Breast epithelium (tissue), 3 donors: ENCODE measurements at regions not wholly inside any gene's neighbourhood (a gene's known extent, or its start where the extent isn't known, plus 50 kb on each side); places are given as distances from the start of the nearest gene placed in this dataset.

Source experiments
- CTCF ChIP-seq, 3 donors: fragments of 450-650 bp; IDR thresholded peaks; one replicate each; pipeline ENCODE4 v1.5.1; 2016 to 2017; ENCODE audit warnings: antibody characterized with exemption in 3 of 3, mild to moderate bottlenecking in 3 of 3, moderate library complexity in 3 of 3
- POLR2A ChIP-seq: fragments of 450-650 bp; IDR thresholded peaks from one replicate; pipeline ENCODE4 v1.6.1; 2016; ENCODE audit warnings: antibody characterized with exemption, mild to moderate bottlenecking, moderate library complexity
- POLR2AphosphoS5 ChIP-seq, 3 donors: sonication (generic); formaldehyde crosslinking; IDR thresholded peaks; one replicate each; pipeline ENCODE4 v1.6.1; 2017; ENCODE audit warnings: antibody characterized with exemption in 3 of 3

- TF ChIP-seq CTCF (IDR thresholded peaks at IDR 0.05) (no peak), POLR2A (no peak), POLR2AphosphoS5 (IDR thresholded peaks at IDR 0.05) (no peak)
These were observed 206.6 kb downstream of the HAUS1 start for GRCh38 chr18:46310675-46311345.
